Fibroblast of peridontal ligament (primary cell): ENCODE measurements at regions not wholly inside any gene's neighbourhood (a gene's known extent, or its start where the extent isn't known, plus 50 kb on each side); places are given as distances from the start of the nearest gene placed in this dataset.
"Not testable (repeated sequence)": the region's sequence is repeated elsewhere in the genome, so short reads cannot be mapped to it uniquely, and the experiment has no call there.

Source experiments
- DNase-seq: peaks from one replicate; pipeline ENCODE4 v3.0.0-alpha.2; 2010; ENCODE audit errors: extremely low read depth

GRCh38 chr10:45117940-45118339 lies 117.2 kb downstream of the ZNF22 start:
- not testable (repeated sequence) for DNase-seq

- DNase-seq, result no peak
These were observed 118.2 kb downstream of the ZNF22 start for GRCh38 chr10:45118929-45119328.

- DNase-seq, result not testable (repeated sequence)
These were observed 121.6 kb downstream of the ZNF22 start for GRCh38 chr10:45122180-45122860.

- no peak for DNase-seq
These were observed 134.9 kb downstream of the ZNF22 start for GRCh38 chr10:45135443-45136198.

GRCh38 chr10:45136256-45136655 lies 135.5 kb downstream of the ZNF22 start:
- DNase-seq, result no peak

GRCh38 chr10:45144326-45145070 lies 143.8 kb downstream of the ZNF22 start:
- no peak for DNase-seq

- DNase-seq, result not testable (repeated sequence)
These were observed 144.4 kb downstream of the ZNF22 start for GRCh38 chr10:45145143-45145542.

GRCh38 chr10:45147000-45147399 lies 146.3 kb downstream of the ZNF22 start:
- DNase-seq, result no peak

GRCh38 chr10:45150997-45151396 lies 150.3 kb downstream of the ZNF22 start:
- no peak for DNase-seq

- DNase-seq, result no peak
These were observed 150.9 kb downstream of the ZNF22 start for GRCh38 chr10:45151467-45152214.

- DNase-seq, result no peak
These were observed 152.0 kb downstream of the ZNF22 start for GRCh38 chr10:45152726-45153125.

- no peak for DNase-seq
These were observed 153.8 kb downstream of the ZNF22 start for GRCh38 chr10:45154502-45154901.

- no peak for DNase-seq
These were observed 155.1 kb downstream of the ZNF22 start for GRCh38 chr10:45155784-45156183.

- DNase-seq, result peak; percentile 5
These were observed 155.1 kb downstream of the OR13A1 start for GRCh38 chr10:45160271-45160670.

GRCh38 chr10:45163315-45163975 lies 152.0 kb downstream of the OR13A1 start:
- no peak for DNase-seq

- not testable (repeated sequence) for DNase-seq
These were observed 139.8 kb downstream of the OR13A1 start for GRCh38 chr10:45175520-45176118.

- no peak for DNase-seq
These were observed 135.7 kb downstream of the OR13A1 start for GRCh38 chr10:45179691-45180090.

GRCh38 chr10:45180507-45180906 lies 134.9 kb downstream of the OR13A1 start:
- DNase-seq, result no peak

GRCh38 chr10:45180946-45181875 lies 134.2 kb downstream of the OR13A1 start:
- DNase-seq, result peak; percentile 3

- DNase-seq, result no peak
These were observed 132.2 kb downstream of the OR13A1 start for GRCh38 chr10:45183174-45183573.
